GM13977 (cell line): ENCODE measurements at regions not wholly inside any gene's neighbourhood (a gene's known extent, or its start where the extent isn't known, plus 50 kb on each side); places are given as distances from the start of the nearest gene placed in this dataset.

Experiments
- DNase-seq: peaks from one replicate; pipeline ENCODE4 v3.0.0; 2012; ENCODE audit warnings: low spot score
- in situ Hi-C: fragments of 300-500 bp; cut with MboI; formaldehyde crosslinking; loops from one replicate; pipeline ENCODE4 v1.12.0; 2022; ENCODE audit warnings: low sequenced_read_pairs, low pct_unique_long_range_greater_than_20kb, mixed read lengths, inconsistent platforms; ENCODE audit not compliant: unreplicated experiment
- TF ChIP-seq, protein P1 (sequence below): IDR thresholded peaks from 2 replicates; pipeline ENCODE4 v1.5.1; 2012; ENCODE audit warnings: mild to moderate bottlenecking, control low read depth; ENCODE audit not compliant: insufficient read depth; ENCODE audit errors: extremely low read depth, missing control alignments

DNA sequence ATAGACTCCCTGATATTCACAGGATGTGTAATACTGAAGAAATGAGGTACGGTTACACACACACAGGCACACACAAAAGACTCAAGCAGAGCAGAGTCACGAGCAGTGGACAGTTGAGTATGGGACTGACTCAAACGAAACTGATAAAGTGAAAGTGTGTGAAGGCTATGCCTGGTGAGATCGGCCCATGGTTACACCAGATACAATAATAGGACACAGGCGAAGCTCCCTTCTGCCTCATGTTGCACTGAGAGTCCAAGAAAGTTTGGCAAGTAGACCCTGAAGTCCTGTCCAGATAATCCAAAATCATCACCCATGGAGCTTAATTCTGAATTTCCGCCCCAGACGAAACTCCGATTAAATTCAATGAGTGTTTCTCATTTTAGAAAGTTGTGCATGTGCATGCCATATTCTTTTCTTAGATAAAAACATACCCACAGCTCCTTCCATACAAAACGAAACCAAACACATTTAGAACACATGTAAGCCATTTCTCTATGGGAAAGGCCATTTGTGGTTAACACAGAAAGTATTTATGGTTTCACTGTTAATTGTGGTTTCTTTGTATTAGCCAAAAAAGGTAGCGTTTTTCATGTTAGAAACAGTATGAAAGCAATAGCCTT is 567.6 kb downstream of the PLCL1 start:
- peak; percentile 43 for DNase-seq
- in situ Hi-C loops = no loop called here
- TF ChIP-seq, protein P1, sequence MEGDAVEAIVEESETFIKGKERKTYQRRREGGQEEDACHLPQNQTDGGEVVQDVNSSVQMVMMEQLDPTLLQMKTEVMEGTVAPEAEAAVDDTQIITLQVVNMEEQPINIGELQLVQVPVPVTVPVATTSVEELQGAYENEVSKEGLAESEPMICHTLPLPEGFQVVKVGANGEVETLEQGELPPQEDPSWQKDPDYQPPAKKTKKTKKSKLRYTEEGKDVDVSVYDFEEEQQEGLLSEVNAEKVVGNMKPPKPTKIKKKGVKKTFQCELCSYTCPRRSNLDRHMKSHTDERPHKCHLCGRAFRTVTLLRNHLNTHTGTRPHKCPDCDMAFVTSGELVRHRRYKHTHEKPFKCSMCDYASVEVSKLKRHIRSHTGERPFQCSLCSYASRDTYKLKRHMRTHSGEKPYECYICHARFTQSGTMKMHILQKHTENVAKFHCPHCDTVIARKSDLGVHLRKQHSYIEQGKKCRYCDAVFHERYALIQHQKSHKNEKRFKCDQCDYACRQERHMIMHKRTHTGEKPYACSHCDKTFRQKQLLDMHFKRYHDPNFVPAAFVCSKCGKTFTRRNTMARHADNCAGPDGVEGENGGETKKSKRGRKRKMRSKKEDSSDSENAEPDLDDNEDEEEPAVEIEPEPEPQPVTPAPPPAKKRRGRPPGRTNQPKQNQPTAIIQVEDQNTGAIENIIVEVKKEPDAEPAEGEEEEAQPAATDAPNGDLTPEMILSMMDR = no peak

DNA sequence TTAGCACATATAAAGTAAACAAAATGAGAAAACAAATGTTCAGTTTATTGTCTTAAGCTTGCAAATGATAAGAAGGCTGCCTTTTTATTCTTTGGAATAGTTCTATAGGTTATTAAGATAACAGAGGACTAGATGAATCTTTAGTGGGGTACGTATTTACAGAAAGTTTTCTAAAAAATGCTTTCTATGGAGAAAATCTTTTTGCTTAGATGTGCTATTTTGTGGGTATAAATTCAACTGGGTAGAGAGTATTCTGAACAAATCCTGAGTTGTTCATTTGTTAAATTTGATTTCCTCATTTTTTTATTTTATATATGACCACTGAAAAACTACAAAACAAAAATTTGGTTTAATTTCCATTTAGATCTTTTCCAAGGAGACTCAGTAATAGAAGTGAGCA is 566.9 kb downstream of the PLCL1 start:
- TF ChIP-seq, protein P1 = no peak
- no peak for DNase-seq
- in situ Hi-C loops = no loop called here

DNA sequence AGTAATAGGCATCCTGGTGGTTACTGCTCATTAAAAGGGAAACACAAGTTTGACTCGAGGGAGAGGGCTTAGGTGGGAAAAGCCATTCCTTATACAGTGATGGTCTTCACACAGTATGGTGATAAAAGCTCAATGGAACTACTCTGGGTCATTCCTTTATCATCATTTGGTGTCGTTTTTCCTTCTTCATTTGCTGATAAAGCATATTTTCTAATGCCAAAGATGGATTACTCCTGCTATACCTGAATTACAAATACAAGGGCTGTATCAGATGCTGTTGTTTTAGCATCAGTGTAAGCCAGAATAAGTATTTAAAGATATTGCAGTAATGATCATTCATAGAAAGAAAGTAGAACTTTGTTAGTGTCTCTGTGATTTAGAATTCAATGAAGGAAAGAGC is 563.7 kb downstream of the PLCL1 start:
- TF ChIP-seq, protein P1 = no peak

DNA sequence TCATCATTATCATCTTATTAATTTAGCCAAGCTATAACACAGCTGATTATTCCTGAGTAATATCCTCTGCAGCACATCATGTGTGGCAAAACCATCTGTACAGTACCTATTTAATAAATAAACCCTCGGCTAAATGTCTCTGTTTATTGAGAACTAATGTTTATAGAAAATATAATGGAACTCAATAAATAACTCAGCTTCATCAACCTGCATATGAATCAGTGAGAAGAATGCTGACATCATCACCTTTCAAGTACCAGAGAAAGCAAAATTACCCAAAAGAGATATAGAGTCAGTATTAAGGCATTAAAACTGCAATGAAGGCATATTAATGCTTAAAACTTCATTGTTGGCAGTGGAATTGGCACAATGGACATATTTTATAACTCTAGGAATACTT is 558.3 kb downstream of the PLCL1 start:
- DNase-seq = no peak
- in situ Hi-C loops = no loop called here
- TF ChIP-seq, protein P1 = no peak

More for the DNA sequence above, 563.7 kb downstream of the PLCL1 start:
- in situ Hi-C loops = no loop called here
- DNase-seq = no peak

DNA sequence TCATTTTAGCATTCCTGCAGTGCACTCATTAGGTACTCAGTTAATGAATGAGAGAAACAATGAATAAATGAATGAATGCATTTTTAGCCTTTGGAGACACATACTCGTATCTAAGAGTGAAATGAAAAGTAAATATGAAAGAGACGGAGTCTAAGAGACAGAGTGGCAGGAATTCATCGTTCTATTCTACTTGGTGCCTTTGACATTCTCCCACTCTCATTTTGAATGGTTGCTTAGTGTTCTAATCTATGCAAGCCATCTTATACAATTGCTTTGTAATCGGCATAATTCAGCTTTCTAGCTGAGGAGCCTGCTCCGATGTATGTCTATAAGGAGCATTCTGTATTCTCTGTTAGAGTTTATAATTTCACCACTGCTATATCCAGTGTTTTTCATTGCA is 554.9 kb downstream of the PLCL1 start:
- TF ChIP-seq, protein P1 = no peak
- in situ Hi-C loops = no loop called here
- DNase-seq = no peak

DNA sequence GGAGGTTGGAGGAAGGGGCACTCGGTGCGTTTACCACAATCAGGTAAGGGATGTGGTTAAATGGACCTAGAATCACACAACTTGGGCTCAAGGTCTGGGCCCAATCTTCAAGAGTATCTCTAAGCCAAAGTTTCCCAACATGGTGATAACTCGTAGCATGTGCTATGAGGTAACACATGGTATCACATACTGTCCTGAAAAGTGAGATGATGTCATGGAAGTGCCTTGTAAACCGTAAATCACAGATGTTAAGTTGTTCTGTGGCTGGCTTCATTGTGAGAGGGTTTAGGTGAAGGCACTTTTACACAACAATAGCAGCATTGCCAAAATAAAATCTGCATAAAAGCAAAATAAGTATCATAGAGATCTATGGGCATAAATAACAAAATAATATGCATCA is 551.8 kb downstream of the PLCL1 start:
- in situ Hi-C loops = no loop called here
- DNase-seq = no peak
- TF ChIP-seq, protein P1 = no peak
